A673 (cell line): ENCODE measurements at regions not wholly inside any gene's neighbourhood (a gene's known extent, or its start where the extent isn't known, plus 50 kb on each side); places are given as distances from the start of the nearest gene placed in this dataset.

Source experiments
- BruUV-seq: library from RNA; stranded (reverse); fragments of 400-500 nt; replicated peaks from 2 replicates; lab custom pipeline; 2021; lab: Mats Ljungman, UMichigan
- CTCF ChIA-PET: fragments of 300-600 bp; sonication (Branson Sonifier 250); formaldehyde crosslinking; loops from one replicate; lab custom pipeline; 2022; ENCODE audit warnings: antibody characterized with exemption; lab: Charles Lee
- POLR2A ChIA-PET: fragments of 300-600 bp; sonication (Branson Sonifier 250); formaldehyde crosslinking; loops from one replicate; lab custom pipeline; 2022; ENCODE audit warnings: antibody characterized with exemption; ENCODE audit not compliant: low non-redundant PET; lab: Charles Lee
- DNase-seq: peaks from one replicate; pipeline ENCODE4 v3.0.0-alpha.2; 2015; ENCODE audit warnings: low spot score
- H3K27ac ChIP-seq: fragments of 200-600 bp; sonication (generic); 2 replicates; pipeline ENCODE4 v1.5.1; 2016; ENCODE audit warnings: mixed run types, low read depth, mild to moderate bottlenecking, mixed read lengths, antibody characterized with exemption, low read length; ENCODE audit not compliant: poor library complexity, severe bottlenecking
- H3K27me3 ChIP-seq: fragments of 200-600 bp; sonication (generic); replicated peaks from 2 replicates; pipeline ENCODE4 v1.6.1; 2017; ENCODE audit warnings: mixed run types, low read depth, mild to moderate bottlenecking, mixed read lengths, antibody characterized with exemption, low read length; ENCODE audit not compliant: insufficient read depth, poor library complexity
- H3K36me3 ChIP-seq: fragments of 200-600 bp; sonication (generic); 2 replicates; pipeline ENCODE4 v1.6.1; 2016; ENCODE audit warnings: mixed run types, mild to moderate bottlenecking, mixed read lengths, antibody characterized with exemption, low read length; ENCODE audit not compliant: insufficient read depth, poor library complexity, severe bottlenecking
- H3K4me1 ChIP-seq: fragments of 200-600 bp; sonication (generic); 2 replicates; pipeline ENCODE4 v1.6.1; 2017; ENCODE audit warnings: mixed run types, mild to moderate bottlenecking, mixed read lengths, antibody characterized with exemption, low read length; ENCODE audit not compliant: insufficient read depth, poor library complexity, severe bottlenecking
- H3K4me3 ChIP-seq: fragments of 200-600 bp; sonication (generic); 2 replicates; pipeline ENCODE4 v1.5.1; 2016; ENCODE audit warnings: low read depth, mixed run types, mild to moderate bottlenecking, mixed read lengths, low read length; ENCODE audit not compliant: poor library complexity, severe bottlenecking
- H3K9me3 ChIP-seq: fragments of 200-600 bp; sonication (generic); 2 replicates; pipeline ENCODE4 v1.6.1; 2016; ENCODE audit warnings: mixed run types, low read depth, mild to moderate bottlenecking, mixed read lengths, antibody characterized with exemption, low read length; ENCODE audit not compliant: poor library complexity, severe bottlenecking
- CTCF ChIP-seq: fragments of 300-800, 200-600 bp; sonication (generic); conservative IDR thresholded peaks from 2 replicates; pipeline ENCODE4 v1.5.1; 2017; ENCODE audit warnings: low read depth, mild to moderate bottlenecking, antibody characterized with exemption, low read length, moderate library complexity, mixed read lengths
- EZH2 ChIP-seq: fragments of 200-600 bp; sonication (generic); IDR thresholded peaks from 2 replicates; pipeline ENCODE4 v1.6.1; 2017; ENCODE audit warnings: borderline replicate concordance, low read depth, mild to moderate bottlenecking, mixed read lengths, antibody characterized with exemption, low read length; ENCODE audit not compliant: poor library complexity, severe bottlenecking
- intact Hi-C: fragments of 100-400 bp; cut with micrococcal nuclease; formaldehyde crosslinking; loops from one replicate; pipeline ENCODE4 v1.10.0; 2022; ENCODE audit not compliant: unreplicated experiment

DNA sequence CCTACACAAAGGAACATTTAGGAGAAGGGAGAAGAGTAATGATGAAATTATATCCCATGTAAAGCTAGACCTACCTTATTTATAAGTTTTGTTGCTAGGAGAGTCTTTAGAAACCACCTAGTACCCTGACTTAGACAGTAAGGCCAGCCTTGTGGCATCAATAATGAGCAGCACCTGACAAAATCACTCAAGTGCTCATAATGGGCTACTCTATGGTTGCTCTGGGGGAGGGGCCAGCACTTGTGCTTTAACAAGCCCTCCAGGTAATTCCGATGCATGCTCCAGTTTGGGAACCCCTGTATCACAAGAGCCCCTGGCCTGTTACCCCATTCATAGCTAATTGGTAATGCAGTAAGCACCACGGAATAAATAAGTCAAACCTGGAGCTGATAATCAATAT, 102.9 kb upstream of the ALK start:
- BruUV-seq = no TSS peak
- TF ChIP-seq EZH2 = no peak
- TF ChIP-seq CTCF = no peak
- Histone ChIP-seq H3K27ac (no peak overlapping the region), H3K4me3 (no peak overlapping the region), H3K27me3 (no peaks in the 10 kb centered on the region), H3K9me3 (no peaks in the 10 kb centered on the region), H3K36me3 (no peaks in the 10 kb centered on the region), H3K4me1 (peaks cover 27% of the 10 kb centered on the region)
- CTCF ChIA-PET = no interaction called here
- intact Hi-C loops = loop anchor here (10.0 kb wide), 1 partner anchor 729 kb away; no protein-coding TSS in a partner anchor
- POLR2A ChIA-PET = no interaction called here
- no peak for DNase-seq

DNA sequence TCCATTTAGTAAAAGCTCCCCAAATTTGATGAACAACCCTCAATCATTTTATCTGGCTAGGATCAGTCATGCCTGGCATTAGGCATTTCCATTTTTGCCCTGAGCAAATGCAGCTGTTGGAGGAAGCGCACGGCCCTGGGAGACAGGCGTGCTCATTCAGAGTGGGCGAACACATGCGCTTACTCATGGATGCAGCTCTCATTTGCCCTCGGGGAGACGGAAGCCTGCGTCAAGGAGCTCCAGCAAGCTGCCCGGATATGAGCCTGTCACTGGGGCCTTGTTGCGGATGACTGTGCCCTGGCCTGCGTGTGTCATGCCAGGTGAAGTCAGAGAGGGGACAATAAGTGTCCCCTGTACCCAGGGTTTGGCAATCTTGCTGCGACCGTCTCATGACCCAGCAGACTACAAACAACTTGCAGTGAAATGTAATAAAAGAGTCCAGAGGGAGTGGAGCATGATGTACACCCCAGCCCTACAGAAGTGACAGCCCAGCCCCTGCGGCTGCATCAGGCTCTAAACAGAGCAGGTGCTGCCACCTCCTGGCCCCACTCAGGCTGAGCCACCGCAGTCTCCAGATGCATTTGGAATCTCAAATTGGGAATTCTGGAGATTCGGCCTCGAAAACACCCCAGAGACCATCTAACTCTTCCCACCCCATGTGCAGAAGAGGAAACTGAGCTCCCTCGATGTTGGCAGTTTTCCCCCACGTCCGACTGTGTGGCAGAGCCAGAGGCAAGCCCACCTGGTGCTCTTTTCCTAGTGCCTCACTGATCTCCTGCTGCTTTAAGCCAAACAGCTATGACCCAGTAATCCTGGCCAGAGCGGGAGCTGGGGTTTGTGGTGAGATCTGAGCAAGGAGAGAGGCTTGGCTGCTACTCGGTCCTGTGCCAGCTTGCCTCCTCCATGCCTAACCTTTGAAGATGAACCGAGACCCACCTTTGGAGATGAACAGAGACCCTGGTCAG, 105.0 kb upstream of the ALK start:
- BruUV-seq = no TSS peak
- no peak overlapping the region for H3K27ac ChIP-seq
- no peaks in the 10 kb centered on the region for H3K36me3 ChIP-seq
- ChIA-PET CTCF (interaction anchor here (1.0 to 1.7 kb wide), 3 partner anchors 103 to 1068 kb away, joined by 3 to 7 read pairs (median 6); no protein-coding TSS in a partner anchor), POLR2A (no interaction called here)
- no peaks in the 10 kb centered on the region for H3K9me3 ChIP-seq
- intact Hi-C loops = loop anchor here (2.0 to 10.0 kb wide), 4 partner anchors 104 to 1068 kb away; no protein-coding TSS in a partner anchor
- DNase-seq = peak; percentile 84
- TF ChIP-seq EZH2 (no peak), CTCF (peak; percentile 92)
- H3K4me3 ChIP-seq = no peak overlapping the region
- no peaks in the 10 kb centered on the region for H3K27me3 ChIP-seq
- peaks cover 45% of the 10 kb centered on the region for H3K4me1 ChIP-seq

GRCh38 chr2:30029804-30030203, 108.4 kb upstream of the ALK start:
- no TSS peak for BruUV-seq
- DNase-seq = peak; percentile 84
- TF ChIP-seq CTCF (no peak), EZH2 (no peak)
- ChIA-PET POLR2A (no interaction called here), CTCF (interaction anchor here (0.7 kb wide), 1 partner anchor 430 kb away, joined by 7 read pairs; no protein-coding TSS in a partner anchor)
- H3K4me3 ChIP-seq = no peak overlapping the region
- peak overlapping the region; percentile 78 for H3K27ac ChIP-seq
- H3K27me3 ChIP-seq = no peaks in the 10 kb centered on the region
- peaks cover 54% of the 10 kb centered on the region for H3K4me1 ChIP-seq
- no peaks in the 10 kb centered on the region for H3K9me3 ChIP-seq
- H3K36me3 ChIP-seq = no peaks in the 10 kb centered on the region
- intact Hi-C loops = loop anchor here (5.0 to 10.0 kb wide), 3 partner anchors 87 to 868 kb away; no protein-coding TSS in a partner anchor
